ENCODE measurements at regions not wholly inside any gene's neighbourhood (a gene's known extent, or its start where the extent isn't known, plus 50 kb on each side); places are given as distances from the start of the nearest gene placed in this dataset.

GRCh38 chr2:175437167-175437566, 255.7 kb upstream of the ATP5MC3 start:
- TF ChIP-seq CTCF (IDR thresholded peaks at IDR 0.05; ENCODE audit: insufficient read depth, low read length) (no peak), POLR2AphosphoS5 (IDR thresholded peaks at IDR 0.05; ENCODE audit: low read depth) (no peak), SPI1 (IDR thresholded peaks at IDR 0.05; ENCODE audit: borderline replicate concordance, low read depth) (no peak), GABPA (IDR thresholded peaks at IDR 0.05; ENCODE audit: low read depth) (no peak)
- TF ChIP-seq, protein P1, sequence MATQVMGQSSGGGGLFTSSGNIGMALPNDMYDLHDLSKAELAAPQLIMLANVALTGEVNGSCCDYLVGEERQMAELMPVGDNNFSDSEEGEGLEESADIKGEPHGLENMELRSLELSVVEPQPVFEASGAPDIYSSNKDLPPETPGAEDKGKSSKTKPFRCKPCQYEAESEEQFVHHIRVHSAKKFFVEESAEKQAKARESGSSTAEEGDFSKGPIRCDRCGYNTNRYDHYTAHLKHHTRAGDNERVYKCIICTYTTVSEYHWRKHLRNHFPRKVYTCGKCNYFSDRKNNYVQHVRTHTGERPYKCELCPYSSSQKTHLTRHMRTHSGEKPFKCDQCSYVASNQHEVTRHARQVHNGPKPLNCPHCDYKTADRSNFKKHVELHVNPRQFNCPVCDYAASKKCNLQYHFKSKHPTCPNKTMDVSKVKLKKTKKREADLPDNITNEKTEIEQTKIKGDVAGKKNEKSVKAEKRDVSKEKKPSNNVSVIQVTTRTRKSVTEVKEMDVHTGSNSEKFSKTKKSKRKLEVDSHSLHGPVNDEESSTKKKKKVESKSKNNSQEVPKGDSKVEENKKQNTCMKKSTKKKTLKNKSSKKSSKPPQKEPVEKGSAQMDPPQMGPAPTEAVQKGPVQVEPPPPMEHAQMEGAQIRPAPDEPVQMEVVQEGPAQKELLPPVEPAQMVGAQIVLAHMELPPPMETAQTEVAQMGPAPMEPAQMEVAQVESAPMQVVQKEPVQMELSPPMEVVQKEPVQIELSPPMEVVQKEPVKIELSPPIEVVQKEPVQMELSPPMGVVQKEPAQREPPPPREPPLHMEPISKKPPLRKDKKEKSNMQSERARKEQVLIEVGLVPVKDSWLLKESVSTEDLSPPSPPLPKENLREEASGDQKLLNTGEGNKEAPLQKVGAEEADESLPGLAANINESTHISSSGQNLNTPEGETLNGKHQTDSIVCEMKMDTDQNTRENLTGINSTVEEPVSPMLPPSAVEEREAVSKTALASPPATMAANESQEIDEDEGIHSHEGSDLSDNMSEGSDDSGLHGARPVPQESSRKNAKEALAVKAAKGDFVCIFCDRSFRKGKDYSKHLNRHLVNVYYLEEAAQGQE (IDR thresholded peaks at IDR 0.05; ENCODE audit: insufficient replicate concordance, low read depth), result no peak

Measured in HL-60 (cell line).